Type B pancreatic cell (in vitro differentiated cells): ENCODE measurements at regions not wholly inside any gene's neighbourhood (a gene's known extent, or its start where the extent isn't known, plus 50 kb on each side); places are given as distances from the start of the nearest gene placed in this dataset.

Experiments
- DNase-seq: peaks from one replicate; pipeline ENCODE4 v3.0.0; 2021; ENCODE audit warnings: mixed read lengths; ENCODE audit not compliant: unreplicated experiment; ENCODE audit errors: extremely low spot score
- H3K27ac Mint-ChIP-seq: 2 replicates; pipeline ENCODE4 v1.8.0; 2021; ENCODE audit warnings: mild to moderate bottlenecking, mixed read lengths
- H3K27me3 Mint-ChIP-seq: 2 replicates; pipeline ENCODE4 v1.8.0; 2021; ENCODE audit warnings: mixed read lengths
- H3K36me3 Mint-ChIP-seq: 2 replicates; pipeline ENCODE4 v1.8.0; 2021; ENCODE audit warnings: mixed read lengths
- H3K4me1 Mint-ChIP-seq: one replicate; pipeline ENCODE4 v1.8.0; 2021; ENCODE audit warnings: mixed read lengths; ENCODE audit not compliant: unreplicated experiment
- H3K4me3 Mint-ChIP-seq: 2 replicates; pipeline ENCODE4 v1.8.0; 2021; ENCODE audit warnings: mild to moderate bottlenecking, mixed read lengths
- H3K9me3 Mint-ChIP-seq: 2 replicates; pipeline ENCODE4 v1.8.0; 2021; ENCODE audit warnings: mixed read lengths
- CTCF ChIP-seq: fragments of 200-600 bp; sonication (generic); conservative IDR thresholded peaks from 2 replicates; pipeline ENCODE4 v1.5.0; 2021; ENCODE audit warnings: antibody characterized with exemption, mild to moderate bottlenecking

- no peak for DNase-seq
- no peaks in the 10 kb centered on the region for H3K36me3 Mint-ChIP-seq
- no peak overlapping the region for H3K4me3 Mint-ChIP-seq
- H3K9me3 Mint-ChIP-seq: peaks cover 6% of the 10 kb centered on the region
- no peak overlapping the region for H3K27ac Mint-ChIP-seq
- no peak for TF ChIP-seq CTCF
- H3K27me3 Mint-ChIP-seq: peaks cover 13% of the 10 kb centered on the region
- H3K4me1 Mint-ChIP-seq: no peaks in the 10 kb centered on the region
Measured at GRCh38 chr1:4395676-4396075, 258.7 kb upstream of the AJAP1 start.

- Mint-ChIP-seq H3K36me3 (no peaks in the 10 kb centered on the region), H3K27me3 (peaks cover 13% of the 10 kb centered on the region), H3K9me3 (peaks cover 6% of the 10 kb centered on the region), H3K4me1 (no peaks in the 10 kb centered on the region), H3K27ac (no peak overlapping the region), H3K4me3 (no peak overlapping the region)
- no peak for DNase-seq
- no peak for TF ChIP-seq CTCF
Measured at GRCh38 chr1:4396551-4396950, 257.9 kb upstream of the AJAP1 start.

GRCh38 chr1:4397196-4397595 is 257.2 kb upstream of the AJAP1 start:
- H3K36me3 Mint-ChIP-seq: no peaks in the 10 kb centered on the region
- peaks cover 16% of the 10 kb centered on the region for H3K27me3 Mint-ChIP-seq
- no peak overlapping the region for H3K27ac Mint-ChIP-seq
- no peaks in the 10 kb centered on the region for H3K4me1 Mint-ChIP-seq
- peaks cover 6% of the 10 kb centered on the region for H3K9me3 Mint-ChIP-seq
- DNase-seq: no peak
- no peak for TF ChIP-seq CTCF
- H3K4me3 Mint-ChIP-seq: no peak overlapping the region

GRCh38 chr1:4402032-4402431 is 252.4 kb upstream of the AJAP1 start:
- no peak for TF ChIP-seq CTCF

GRCh38 chr1:4404854-4405590 is 249.4 kb upstream of the AJAP1 start:
- Mint-ChIP-seq H3K27me3 (peaks cover 10% of the 10 kb centered on the region), H3K36me3 (no peaks in the 10 kb centered on the region), H3K27ac (no peak overlapping the region), H3K4me3 (no peak overlapping the region), H3K4me1 (no peaks in the 10 kb centered on the region), H3K9me3 (no peaks in the 10 kb centered on the region)
- DNase-seq: no peak
- TF ChIP-seq CTCF: no peak

More at GRCh38 chr1:4402032-4402431, 252.4 kb upstream of the AJAP1 start:
- Mint-ChIP-seq H3K27ac (no peak overlapping the region), H3K9me3 (no peaks in the 10 kb centered on the region), H3K27me3 (peaks cover 9% of the 10 kb centered on the region), H3K4me1 (no peaks in the 10 kb centered on the region), H3K36me3 (no peaks in the 10 kb centered on the region), H3K4me3 (no peak overlapping the region)
- DNase-seq: no peak
